Testis (tissue), 2 donors: ENCODE measurements at regions not wholly inside any gene's neighbourhood (a gene's known extent, or its start where the extent isn't known, plus 50 kb on each side); places are given as distances from the start of the nearest gene placed in this dataset.

Experiments
- POLR2A ChIP-seq: fragments of 450-650 bp; IDR thresholded peaks from one replicate; pipeline ENCODE4 v1.6.1; 2017; ENCODE audit warnings: antibody characterized with exemption, mild to moderate bottlenecking, moderate library complexity
- TF ChIP-seq, protein P1 (sequence below), 3 experiments: fragments of 450-650 bp in 2 of 3; fragments of 200-600 bp in 1 of 3; sonication (generic) in 1 of 3; IDR thresholded peaks; one replicate each; pipeline ENCODE4 v1.5.1; 2016 to 2019; ENCODE audit warnings: antibody characterized with exemption in 3 of 3, mild to moderate bottlenecking in 2 of 3, moderate library complexity in 1 of 3

DNA sequence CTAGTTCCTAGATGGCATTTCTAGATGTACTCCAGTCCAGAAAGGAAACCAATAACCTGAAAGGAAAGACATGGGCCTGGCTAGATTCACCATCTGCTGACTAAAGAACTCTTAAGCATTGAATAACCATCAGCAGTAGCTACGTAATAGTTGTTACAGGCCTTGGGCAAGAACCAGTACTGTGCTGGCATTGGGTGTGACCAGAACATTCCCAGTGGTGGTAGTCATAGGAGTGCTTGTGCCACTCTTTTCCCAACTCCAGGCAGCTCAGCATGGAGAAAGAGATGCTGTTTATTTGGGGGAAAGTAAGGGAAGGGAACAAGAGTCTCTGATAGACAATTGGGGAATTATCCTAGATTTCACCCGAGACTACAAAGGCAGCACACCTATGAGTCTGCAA, 333.3 kb downstream of the SLC16A7 start:
- TF ChIP-seq POLR2A: no peak
- TF ChIP-seq, protein P1, sequence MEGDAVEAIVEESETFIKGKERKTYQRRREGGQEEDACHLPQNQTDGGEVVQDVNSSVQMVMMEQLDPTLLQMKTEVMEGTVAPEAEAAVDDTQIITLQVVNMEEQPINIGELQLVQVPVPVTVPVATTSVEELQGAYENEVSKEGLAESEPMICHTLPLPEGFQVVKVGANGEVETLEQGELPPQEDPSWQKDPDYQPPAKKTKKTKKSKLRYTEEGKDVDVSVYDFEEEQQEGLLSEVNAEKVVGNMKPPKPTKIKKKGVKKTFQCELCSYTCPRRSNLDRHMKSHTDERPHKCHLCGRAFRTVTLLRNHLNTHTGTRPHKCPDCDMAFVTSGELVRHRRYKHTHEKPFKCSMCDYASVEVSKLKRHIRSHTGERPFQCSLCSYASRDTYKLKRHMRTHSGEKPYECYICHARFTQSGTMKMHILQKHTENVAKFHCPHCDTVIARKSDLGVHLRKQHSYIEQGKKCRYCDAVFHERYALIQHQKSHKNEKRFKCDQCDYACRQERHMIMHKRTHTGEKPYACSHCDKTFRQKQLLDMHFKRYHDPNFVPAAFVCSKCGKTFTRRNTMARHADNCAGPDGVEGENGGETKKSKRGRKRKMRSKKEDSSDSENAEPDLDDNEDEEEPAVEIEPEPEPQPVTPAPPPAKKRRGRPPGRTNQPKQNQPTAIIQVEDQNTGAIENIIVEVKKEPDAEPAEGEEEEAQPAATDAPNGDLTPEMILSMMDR (IDR thresholded peaks at IDR 0.05): no peak
